SK-N-SH (cell line): ENCODE measurements at regions not wholly inside any gene's neighbourhood (a gene's known extent, or its start where the extent isn't known, plus 50 kb on each side); places are given as distances from the start of the nearest gene placed in this dataset.

Experiments used
- CTCF ChIP-seq: fragments of 200-600 bp; sonication (generic); IDR thresholded peaks from 2 replicates; pipeline ENCODE4 v1.6.1; 2017; ENCODE audit warnings: antibody characterized with exemption, mild to moderate bottlenecking, moderate library complexity
- NFIC ChIP-seq: IDR thresholded peaks from 2 replicates; pipeline ENCODE4 v1.4.0; 2012; ENCODE audit warnings: borderline replicate concordance
- REST ChIP-seq: IDR thresholded peaks from 2 replicates; pipeline ENCODE4 v1.6.1; 2012; ENCODE audit warnings: mild to moderate bottlenecking, low read depth, low read length, moderate library complexity
- RFX5 ChIP-seq: IDR thresholded peaks from 2 replicates; pipeline ENCODE4 v1.6.1; 2012; ENCODE audit warnings: mild to moderate bottlenecking, improper control_type of control experiment, low read length
- RXRA ChIP-seq: IDR thresholded peaks from 2 replicates; pipeline ENCODE4 v1.4.0; 2012; ENCODE audit warnings: low read depth, mild to moderate bottlenecking, borderline replicate concordance
- USF2 ChIP-seq: fragments of 150-350 bp; IDR thresholded peaks from 2 replicates; pipeline ENCODE4 v1.6.1; 2017; ENCODE audit warnings: antibody characterized with exemption, low read length, low read depth, borderline replicate concordance

- TF ChIP-seq CTCF = no peak
- no peak for TF ChIP-seq RXRA
- no peak for TF ChIP-seq USF2
- TF ChIP-seq REST = no peak
- no peak for TF ChIP-seq NFIC
- no peak for TF ChIP-seq RFX5
These were observed 234.0 kb downstream of the B3GLCT start for GRCh38 chr13:31433746-31434145.
